Occipital lobe (tissue), 1 donor: ENCODE measurements at regions not wholly inside any gene's neighbourhood (a gene's known extent, or its start where the extent isn't known, plus 50 kb on each side); places are given as distances from the start of the nearest gene placed in this dataset.
"Not testable (repeated sequence)": the region's sequence is repeated elsewhere in the genome, so short reads cannot be mapped to it uniquely, and the experiment has no call there.

Source experiments
- DNase-seq: peaks from one replicate; lab custom pipeline; 2025; lab: John Stamatoyannopoulos, UW

- no peak for DNase-seq
Measured at GRCh38 chr10:6737758-6738111, 157.7 kb upstream of the PRKCQ start.

GRCh38 chr10:6737080-6737641, 157.1 kb upstream of the PRKCQ start:
- no peak for DNase-seq

- DNase-seq: no peak
Measured at GRCh38 chr10:6734286-6734685, 154.2 kb upstream of the PRKCQ start.

GRCh38 chr10:6729861-6730344, 149.8 kb upstream of the PRKCQ start:
- no peak for DNase-seq

GRCh38 chr10:6729071-6729774, 149.1 kb upstream of the PRKCQ start:
- DNase-seq: no peak

GRCh38 chr10:6726924-6727323, 146.8 kb upstream of the PRKCQ start:
- no peak for DNase-seq

GRCh38 chr10:6722616-6723004, 142.5 kb upstream of the PRKCQ start:
- no peak for DNase-seq

- no peak for DNase-seq
Measured at GRCh38 chr10:6721964-6722615, 142.0 kb upstream of the PRKCQ start.

GRCh38 chr10:6721480-6721879, 141.4 kb upstream of the PRKCQ start:
- DNase-seq: no peak

GRCh38 chr10:6719561-6719960, 139.5 kb upstream of the PRKCQ start:
- DNase-seq: no peak

GRCh38 chr10:6718550-6718949, 138.5 kb upstream of the PRKCQ start:
- no peak for DNase-seq

- DNase-seq: no peak
Measured at GRCh38 chr10:6716516-6716915, 136.4 kb upstream of the PRKCQ start.

GRCh38 chr10:6713716-6714115, 133.6 kb upstream of the PRKCQ start:
- DNase-seq: no peak

GRCh38 chr10:6713120-6713519, 133.0 kb upstream of the PRKCQ start:
- DNase-seq: no peak

- DNase-seq: no peak
Measured at GRCh38 chr10:6711881-6712280, 131.8 kb upstream of the PRKCQ start.

- DNase-seq: no peak
Measured at GRCh38 chr10:6711408-6711841, 131.3 kb upstream of the PRKCQ start.

GRCh38 chr10:6707352-6707751, 127.3 kb upstream of the PRKCQ start:
- no peak for DNase-seq

GRCh38 chr10:6706725-6707124, 126.6 kb upstream of the PRKCQ start:
- no peak for DNase-seq

- no peak for DNase-seq
Measured at GRCh38 chr10:6704896-6705295, 124.8 kb upstream of the PRKCQ start.

GRCh38 chr10:6702833-6703232, 122.8 kb upstream of the PRKCQ start:
- not testable (repeated sequence) for DNase-seq

- no peak for DNase-seq
Measured at GRCh38 chr10:6702030-6702429, 122.0 kb upstream of the PRKCQ start.

- DNase-seq: no peak
Measured at GRCh38 chr10:6701289-6701688, 121.2 kb upstream of the PRKCQ start.

- no peak for DNase-seq
Measured at GRCh38 chr10:6700066-6700465, 120.0 kb upstream of the PRKCQ start.
